Endometrium (tissue), 2 donors: ENCODE measurements at regions not wholly inside any gene's neighbourhood (a gene's known extent, or its start where the extent isn't known, plus 50 kb on each side); places are given as distances from the start of the nearest gene placed in this dataset.

ENCODE experiments used
- FAIRE-seq: peaks from 2 replicates; lab custom pipeline; 2012; peaks lifted over from hg19 to GRCh38; lab: Jason Lieb, UNC
- donor health status: control.
- donor health status: control.

- no peak for FAIRE-seq
Measured at GRCh38 chr3:104578558-104578957, 788.2 kb upstream of the ALCAM start.

DNA sequence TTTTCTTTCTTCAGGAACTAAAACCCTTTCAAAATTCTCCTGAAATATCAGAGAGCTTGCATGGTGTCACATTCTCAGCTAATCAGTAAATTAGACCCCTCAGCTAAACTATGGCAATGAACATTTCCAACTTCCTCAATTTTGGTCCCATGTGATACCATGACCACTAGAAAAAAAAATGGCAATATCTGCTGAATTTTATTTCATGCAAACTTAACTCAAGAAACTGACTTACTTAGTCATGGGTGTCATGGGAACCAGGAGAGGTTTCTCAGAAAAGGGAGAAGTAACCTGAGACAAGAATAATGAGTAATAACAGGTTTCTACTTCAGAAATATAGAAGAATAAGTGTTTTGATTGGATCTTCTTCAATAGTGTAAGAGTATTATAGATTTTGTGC is 784.6 kb upstream of the ALCAM start:
- no peak for FAIRE-seq

GRCh38 chr3:104584682-104585081 is 782.0 kb upstream of the ALCAM start:
- no peak for FAIRE-seq

GRCh38 chr3:104586344-104586743 is 780.4 kb upstream of the ALCAM start:
- FAIRE-seq = no peak

- no peak for FAIRE-seq
Measured at GRCh38 chr3:104588442-104588841, 778.3 kb upstream of the ALCAM start.

- FAIRE-seq = no peak
Measured at GRCh38 chr3:104591776-104592175, 774.9 kb upstream of the ALCAM start.

DNA sequence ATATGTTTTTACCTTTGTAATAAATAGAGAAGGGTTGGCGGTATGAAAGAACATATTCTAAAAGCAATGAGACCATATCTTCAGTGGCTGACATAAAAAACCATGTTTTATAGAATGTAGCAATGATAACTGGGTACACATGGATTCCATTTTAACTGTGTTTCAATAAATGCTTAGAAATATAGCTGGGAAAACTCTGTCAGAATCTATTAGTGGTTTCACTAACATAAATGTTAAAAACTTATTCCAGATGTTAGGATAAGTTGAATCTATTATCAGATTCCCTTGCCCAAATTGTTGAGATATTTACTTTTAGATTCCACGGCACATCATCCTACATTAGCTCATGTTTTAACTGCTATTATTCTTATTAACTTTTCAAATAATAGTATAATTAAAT is 772.2 kb upstream of the ALCAM start:
- FAIRE-seq = no peak

DNA sequence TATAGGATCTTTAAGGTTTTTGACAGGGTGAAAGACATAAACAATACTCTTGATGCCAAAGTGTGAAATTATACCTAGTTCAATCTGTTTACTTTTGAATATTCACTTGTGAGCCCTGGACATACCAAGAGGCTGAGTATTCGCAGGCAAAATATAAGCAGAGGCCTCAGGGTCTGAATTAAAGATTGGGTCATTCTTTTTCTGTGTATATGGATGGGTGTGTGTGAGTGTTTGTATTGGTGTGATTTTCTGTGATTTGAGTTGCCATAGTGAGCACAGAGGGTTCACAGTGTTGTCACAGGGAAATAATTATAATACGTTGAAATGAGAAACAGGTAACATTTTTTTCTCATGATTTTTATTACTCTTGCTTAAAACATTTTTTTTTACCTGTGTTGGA is 770.7 kb upstream of the ALCAM start:
- no peak for FAIRE-seq

- FAIRE-seq = no peak
Measured at GRCh38 chr3:104596551-104596950, 770.2 kb upstream of the ALCAM start.

- FAIRE-seq = no peak
Measured at GRCh38 chr3:104598848-104599511, 767.7 kb upstream of the ALCAM start.

GRCh38 chr3:104604326-104605010 is 762.2 kb upstream of the ALCAM start:
- FAIRE-seq = peak; percentile 60

GRCh38 chr3:104606812-104607211 is 759.9 kb upstream of the ALCAM start:
- no peak for FAIRE-seq

DNA sequence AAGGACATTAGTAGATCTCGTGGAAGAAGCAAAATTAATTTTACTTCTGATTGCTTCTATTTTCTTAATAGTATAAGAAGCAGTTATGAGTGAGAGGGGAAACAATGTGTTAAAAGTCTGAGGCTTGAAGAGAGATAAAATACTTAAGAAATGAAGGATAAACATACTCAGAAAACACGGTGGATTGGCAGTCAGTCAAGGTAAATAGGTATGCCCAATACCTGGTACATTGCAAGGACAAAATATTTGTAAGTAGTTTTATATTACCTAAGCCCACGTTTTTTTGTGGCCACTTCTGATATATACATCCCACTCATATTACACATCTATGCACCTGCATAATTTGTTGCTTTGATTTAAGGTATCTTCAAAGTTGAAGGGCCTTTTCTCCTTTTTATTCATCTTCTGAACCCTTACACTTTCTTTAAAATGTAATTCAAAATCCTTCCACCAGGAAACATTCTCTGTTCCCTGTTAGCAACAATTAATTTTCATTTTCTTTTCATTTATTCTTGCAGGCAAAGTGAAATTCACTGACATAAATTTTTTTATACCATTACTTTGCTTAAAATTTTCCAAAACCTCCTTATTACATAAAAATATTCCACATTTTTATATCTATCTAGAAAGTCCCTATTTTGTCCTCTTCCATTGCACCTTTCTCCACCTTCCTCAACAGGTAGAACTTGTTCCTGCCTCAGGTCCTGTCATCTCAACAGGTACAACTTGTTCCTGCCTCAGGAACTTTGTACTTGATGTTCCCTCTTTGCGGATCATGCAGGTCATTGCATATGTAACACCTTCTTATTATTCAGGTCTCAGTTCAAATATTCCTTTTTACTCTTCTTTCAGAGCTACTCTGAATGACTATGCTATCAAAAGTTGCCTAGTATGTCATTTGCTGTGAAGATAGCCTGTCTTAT is 755.7 kb upstream of the ALCAM start:
- FAIRE-seq = no peak

DNA sequence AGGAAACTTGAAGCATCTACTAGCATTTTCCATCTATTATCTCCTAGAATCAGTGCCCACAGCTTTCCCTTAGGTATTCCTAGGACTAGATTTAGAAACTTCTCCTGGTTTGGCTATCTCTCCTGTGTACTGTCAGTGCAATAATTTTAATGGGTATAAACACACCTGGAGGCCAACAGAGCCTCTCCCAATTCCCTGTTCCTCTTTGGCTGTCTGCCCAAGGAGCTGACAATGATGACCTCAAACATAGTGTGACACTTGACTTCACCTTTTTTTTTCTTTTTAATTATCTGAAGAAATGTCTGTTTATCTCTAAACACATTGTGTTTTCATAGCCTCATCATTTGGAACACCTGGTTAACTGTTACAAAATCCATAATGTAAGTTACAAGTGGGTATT is 754.5 kb upstream of the ALCAM start:
- FAIRE-seq = no peak

DNA sequence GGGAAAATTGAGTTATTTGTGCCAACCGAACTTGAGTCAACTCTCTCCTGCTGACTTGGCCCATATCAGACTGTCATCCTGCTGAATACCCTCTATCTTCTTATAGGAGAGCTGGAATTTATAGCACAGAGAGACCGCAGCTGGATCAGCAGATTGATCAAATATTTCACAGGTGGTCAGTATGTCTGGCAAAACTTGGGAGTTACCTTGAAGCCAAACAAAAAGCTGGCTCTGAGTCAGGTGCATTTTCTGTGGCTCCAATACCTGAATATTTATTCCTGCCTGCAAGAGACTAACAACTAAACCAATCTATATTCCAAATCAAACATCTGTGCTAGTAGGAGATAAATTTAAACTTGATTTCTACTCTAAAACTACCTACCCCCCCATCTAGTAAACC is 752.1 kb upstream of the ALCAM start:
- no peak for FAIRE-seq

DNA sequence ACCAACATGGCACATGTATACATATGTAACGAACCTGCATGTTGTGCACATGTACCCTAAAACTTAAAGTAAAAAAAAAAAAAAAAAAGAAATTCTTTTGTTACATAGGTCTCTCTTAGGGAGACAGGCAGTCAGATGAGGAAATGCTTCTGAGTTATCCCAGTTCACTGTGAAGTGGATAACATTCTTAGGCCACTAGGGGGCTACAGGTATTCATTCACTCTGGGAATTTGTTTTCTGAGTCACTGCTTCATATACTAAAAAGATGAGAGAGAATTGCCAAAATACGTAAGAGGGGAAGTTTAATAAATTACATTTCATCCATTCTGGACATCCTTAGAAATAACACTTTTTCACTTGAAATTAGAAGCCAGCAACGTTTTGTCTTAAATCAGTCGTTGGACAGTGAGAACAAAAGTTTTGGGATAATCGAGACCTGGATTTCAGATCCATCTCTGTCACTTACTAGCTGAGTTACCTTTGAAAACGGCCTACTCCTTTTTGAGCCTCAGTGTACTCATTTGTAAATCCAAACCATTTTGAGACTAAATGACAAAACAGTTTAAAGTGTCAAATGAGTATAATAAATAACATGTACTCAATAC is 738.4 kb upstream of the ALCAM start:
- FAIRE-seq = peak; percentile 69

DNA sequence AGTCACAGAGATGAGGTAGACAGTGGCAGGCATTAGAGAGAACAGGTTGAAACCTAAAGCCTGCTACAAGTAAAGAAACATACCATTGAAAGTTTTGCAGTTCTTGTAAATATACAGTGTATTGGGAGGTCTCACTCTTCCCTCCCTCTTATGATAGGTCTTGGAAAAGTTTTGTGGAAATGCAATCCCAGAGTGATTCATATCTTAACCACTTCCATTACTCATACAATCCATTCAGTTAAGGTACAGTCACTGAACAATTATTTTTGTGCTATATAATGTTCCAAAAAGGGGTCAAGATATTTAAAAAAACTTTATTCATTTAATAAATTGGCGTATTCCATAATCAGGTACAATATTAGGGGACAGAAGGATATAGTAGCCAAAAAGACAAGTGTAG is 737.7 kb upstream of the ALCAM start:
- FAIRE-seq = no peak

GRCh38 chr3:104631254-104631653 is 735.5 kb upstream of the ALCAM start:
- no peak for FAIRE-seq

GRCh38 chr3:104632521-104632920 is 734.2 kb upstream of the ALCAM start:
- FAIRE-seq = no peak

- FAIRE-seq = no peak
Measured at GRCh38 chr3:104632947-104633346, 733.8 kb upstream of the ALCAM start.

DNA sequence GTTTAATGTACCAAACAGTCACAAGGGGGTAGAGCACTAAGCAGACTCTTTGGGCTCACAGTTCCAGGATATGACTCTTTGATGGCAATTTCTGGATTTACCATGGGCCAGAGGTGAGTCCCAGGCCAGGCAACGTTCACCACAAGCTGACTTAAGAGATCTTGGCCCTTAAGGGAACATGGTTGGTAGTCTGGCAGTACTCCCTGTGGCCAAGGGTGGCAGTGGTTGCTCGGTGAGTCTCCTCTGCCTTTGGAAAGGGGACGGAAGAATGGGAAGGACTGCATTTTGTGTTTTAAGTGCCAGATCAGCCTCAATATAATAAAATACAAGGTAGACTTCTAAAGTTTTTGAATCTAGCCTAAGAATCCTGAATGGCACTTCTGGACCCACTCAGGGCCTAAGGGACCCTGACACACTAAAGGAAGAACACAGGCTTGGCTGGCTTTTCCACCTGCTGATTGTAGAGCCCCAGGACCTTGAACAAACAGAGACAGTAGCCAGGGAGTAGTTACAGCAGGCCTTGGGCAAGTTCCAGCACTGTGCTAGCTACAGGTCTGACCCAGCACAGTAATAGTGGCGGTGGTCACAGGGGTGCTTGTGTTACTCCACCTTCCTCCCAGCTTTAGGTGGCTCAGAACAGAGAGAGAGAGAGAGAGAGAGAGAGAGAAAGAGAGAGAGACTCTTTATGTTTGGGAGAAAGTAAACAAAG is 730.7 kb upstream of the ALCAM start:
- FAIRE-seq = no peak

DNA sequence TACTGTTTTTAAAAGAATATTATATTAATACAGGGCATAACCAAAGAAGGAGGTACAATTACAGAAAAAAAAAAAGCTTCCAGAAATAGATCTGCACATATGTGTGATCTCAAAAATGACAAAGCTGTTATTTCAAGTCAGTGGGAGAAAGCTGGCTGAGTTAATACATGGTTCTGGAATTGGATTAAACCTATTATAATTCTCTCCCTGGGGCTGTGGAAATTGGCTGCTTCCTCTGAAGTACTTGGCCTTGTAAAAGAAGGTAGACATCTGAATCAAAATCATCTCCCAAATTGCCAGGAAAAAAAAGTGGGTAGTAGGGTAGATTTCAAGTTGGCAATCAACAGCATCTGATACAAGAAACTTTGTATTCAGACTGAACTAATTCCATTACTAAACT is 723.9 kb upstream of the ALCAM start:
- FAIRE-seq = no peak
